HT1080 (cell line): ENCODE measurements at regions not wholly inside any gene's neighbourhood (a gene's known extent, or its start where the extent isn't known, plus 50 kb on each side); places are given as distances from the start of the nearest gene placed in this dataset.

Experiments
- DNase-seq: peaks from one replicate; pipeline ENCODE4 v3.0.0-alpha.2; 2015; ENCODE audit warnings: low read depth

DNA sequence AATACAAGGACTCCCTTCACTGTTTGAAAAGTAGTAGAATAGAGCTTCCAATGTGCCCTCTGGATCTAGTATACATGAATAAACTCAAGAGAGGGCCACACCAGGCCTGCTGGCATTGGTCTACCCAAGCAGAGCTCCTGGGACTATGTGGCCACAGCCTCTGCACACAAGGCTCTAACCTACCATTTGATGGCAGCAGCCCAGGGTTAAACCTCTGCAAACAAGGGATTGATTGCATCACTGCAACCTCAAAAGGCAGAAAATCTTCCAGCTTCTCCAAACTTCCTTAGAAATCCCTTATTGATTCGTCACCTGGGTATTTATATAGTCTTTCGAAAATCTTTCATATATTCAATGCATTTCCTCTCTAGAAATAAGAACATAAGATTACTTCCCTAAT, 147.6 kb upstream of the SETBP1 start:
- peak; percentile 4 for DNase-seq

- DNase-seq, result peak; percentile 77
Measured at GRCh38 chr18:44536046-44536445, 144.6 kb upstream of the SETBP1 start.

- DNase-seq, result no peak
Measured at GRCh38 chr18:44536619-44537018, 144.1 kb upstream of the SETBP1 start.

DNA sequence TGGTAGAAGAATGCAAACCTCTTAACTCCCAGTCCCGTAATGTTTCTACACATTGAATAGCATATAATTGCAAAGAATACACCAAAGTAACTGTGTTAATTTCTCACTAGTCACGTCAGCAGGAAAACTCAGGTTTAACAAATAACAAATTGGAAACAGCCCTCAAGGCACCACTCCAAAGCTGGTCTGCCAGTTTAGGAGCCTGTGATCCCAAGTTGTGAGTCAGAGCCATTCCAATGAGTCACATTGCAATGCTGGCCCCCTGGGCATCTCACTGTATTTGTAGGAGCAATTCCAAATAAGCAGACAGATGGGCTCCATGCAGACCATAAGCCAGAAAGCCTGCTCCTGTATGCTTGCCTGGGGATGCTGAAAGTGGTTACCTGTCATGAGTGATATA, 143.2 kb upstream of the SETBP1 start:
- DNase-seq, result peak; percentile 90

- no peak for DNase-seq
Measured at GRCh38 chr18:44539926-44540325, 140.8 kb upstream of the SETBP1 start.

- no peak for DNase-seq
Measured at GRCh38 chr18:44541159-44541558, 139.5 kb upstream of the SETBP1 start.

DNA sequence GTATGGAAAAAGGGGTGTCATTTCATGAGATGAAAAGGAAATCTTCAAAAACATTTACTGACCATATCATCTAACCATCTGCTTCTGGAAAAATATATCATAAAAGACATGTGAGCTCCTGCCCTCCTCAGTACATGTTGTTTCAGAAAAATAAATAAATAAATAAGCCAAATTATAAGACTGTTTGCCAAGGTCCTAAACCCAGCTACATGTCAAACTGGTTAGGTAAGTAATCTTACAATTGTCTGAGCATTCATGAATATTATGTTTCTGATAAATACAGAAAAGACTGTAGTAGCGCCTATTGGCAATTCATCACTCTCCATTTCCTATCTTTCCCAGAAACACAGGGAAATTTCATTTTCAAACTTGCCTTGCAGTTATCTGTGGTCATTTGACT, 138.9 kb upstream of the SETBP1 start:
- no peak for DNase-seq

GRCh38 chr18:44543387-44543786, 137.3 kb upstream of the SETBP1 start:
- no peak for DNase-seq

DNA sequence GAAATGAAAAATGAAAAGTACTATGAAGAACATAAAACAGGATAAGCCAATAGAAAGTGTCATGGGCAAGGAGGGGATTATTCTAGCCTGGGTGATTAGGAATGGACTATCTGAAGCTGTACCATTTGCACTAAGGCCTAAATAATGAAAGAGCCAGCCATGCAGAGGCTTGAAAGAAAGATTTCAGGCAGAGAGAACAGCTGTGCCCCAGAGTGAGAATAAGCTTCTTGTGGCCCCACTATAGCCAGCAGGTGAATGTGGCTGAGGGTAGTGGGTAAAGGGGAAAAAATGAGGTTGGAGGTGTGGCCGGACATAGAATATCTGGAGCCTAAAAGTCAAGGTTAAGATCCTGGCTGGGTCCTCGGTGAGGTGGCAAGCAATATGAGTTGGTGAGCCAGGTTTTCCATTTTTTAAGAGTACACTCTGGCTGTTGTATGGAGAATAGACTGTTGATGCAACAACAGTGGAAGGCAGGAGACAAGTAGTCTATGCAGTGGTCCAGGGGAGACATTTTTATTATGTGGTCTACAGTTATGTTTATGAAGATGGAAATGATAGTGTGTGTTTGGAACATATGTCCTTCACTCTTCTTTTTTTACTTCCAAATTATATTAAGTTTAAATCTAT, 135.2 kb upstream of the SETBP1 start:
- DNase-seq, result no peak

DNA sequence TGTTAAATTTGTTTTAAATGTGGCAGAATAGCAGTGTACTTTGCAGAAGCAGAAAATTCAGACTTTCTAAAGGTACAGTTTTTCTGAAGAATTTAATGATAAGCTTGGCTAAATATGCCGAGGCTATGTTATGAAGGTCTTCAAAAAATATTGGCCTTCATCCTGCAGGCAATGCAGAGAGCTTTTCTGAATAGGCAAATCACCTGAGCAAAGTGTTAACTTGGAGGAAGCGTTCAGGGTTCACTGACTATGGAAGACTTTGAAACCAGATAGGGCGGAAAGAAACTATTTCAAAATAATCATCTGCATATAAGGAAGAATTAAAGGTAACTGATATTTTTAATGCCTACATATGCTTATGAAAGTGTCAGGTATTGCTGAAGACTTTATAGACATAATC, 133.7 kb upstream of the SETBP1 start:
- DNase-seq, result no peak

DNA sequence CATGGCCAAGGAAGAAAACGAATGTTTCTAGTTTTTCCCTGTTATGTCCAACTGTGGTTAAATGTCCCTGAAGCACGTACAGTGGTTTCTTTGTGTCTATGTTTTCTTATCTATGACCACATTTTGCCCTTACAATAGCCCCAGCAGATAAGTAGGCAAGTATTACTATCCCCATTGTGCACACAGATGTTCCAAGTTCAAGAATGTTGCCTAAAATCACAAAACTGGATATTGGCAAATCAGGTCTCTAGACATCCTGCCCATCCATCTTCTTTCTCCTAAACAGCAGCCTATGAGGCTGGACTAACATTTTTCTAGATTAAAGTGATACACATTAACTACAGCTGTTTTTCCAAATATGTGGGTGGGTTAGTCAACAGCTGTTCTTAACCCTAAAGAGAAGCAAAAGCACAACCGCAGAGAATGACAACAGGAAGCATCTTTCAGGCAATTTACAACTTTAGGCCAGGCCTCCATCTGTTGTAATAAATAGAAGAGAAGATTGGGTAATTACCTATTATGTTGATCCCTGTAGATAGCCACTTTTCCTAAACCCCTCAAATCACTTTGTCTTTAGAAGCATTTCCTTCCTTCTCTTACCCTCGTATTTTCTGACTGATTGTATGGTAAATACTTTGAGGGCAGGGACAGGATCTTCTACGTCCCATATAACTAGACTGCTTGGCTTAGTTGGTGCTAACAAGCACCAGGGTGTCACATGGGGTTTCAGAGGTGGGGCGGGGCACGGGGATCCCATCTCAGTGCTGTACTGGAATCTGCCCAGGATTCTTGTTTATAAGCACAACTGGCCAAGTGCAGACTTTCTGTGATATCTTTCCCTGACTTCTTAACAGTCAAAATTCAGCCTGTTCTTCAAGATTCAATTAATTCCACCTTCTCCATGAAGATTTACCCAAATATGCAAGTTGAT, 132.1 kb upstream of the SETBP1 start:
- no peak for DNase-seq

DNA sequence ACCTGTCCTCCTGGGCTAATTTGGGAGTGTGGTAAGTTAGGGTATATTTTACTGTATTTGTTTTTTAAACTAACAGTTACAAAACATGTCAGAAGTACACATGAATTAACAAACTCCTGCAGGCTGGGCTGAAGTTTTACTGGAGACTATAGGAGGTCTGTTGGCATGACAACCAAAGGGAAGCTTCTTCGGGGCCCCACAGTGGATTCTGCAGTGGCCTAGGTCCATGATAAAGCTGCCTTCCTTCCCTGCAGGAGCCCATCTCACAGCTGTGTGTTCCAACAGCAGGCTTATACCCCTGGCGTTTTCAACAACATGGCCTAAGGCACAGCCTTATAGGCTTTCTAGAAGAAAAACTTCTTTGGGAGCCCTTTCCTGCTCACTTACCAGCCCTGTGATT, 128.0 kb upstream of the SETBP1 start:
- DNase-seq, result no peak

- no peak for DNase-seq
Measured at GRCh38 chr18:44556296-44556695, 124.4 kb upstream of the SETBP1 start.

DNA sequence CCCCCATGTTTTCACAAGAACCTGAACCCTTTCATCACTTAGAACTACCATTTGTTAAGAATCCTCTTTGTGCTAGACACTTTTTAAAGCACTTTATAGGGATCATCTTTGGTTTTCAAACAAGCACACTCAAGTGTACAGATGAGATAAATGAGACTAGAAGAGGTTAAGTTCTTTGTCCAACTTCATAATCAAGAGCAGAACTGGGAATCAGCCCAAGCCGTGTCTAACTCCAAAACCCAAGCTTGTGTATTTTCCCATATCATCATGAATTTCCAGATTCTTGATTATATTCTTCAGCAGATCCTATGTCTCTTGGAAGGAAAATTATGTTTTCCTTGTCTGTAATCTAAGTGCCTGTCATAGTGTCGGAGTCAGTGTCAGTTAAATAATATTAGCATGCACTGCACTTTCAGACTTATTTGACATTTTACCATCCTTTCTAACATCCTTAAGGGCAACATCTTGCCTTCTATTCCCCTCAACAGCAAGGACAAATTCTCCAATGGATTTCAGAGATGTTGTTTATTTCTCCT, 123.0 kb upstream of the SETBP1 start:
- no peak for DNase-seq

DNA sequence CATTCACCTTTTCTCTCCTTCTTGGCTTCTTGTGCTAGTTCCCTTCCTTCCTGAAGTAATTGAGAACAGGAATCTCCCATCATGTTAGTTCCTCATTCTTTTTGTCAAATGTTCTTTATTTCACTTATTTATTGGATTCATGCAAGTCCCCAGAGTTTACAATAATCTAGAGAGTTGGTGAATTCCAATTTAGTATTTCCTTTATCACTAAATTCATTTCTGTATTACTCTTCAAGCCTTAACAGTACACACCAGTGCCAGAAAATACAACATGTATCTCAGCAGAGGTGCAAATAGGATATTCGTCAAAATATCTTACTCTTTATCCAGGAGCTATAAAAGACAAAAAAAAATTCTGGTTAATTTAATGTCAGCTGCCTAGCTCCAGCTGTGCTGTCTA, 121.9 kb upstream of the SETBP1 start:
- DNase-seq, result no peak

DNA sequence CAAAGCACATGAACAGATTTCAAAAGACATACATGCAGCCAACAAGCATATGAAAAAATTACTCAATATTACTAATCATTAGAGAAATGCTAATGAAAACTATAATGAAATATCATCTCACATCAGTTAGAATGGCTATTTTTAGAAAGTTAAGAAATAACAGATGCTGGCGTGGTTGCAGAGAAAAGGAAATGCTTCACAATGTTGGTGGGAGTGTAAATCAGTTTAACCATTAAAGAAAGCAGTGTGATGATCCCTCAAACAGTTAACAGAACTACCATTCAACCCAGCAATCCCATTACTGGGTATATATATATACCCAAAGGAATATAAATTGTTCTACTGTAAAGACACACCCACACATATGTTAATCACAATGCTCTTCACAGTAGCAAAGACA, 117.7 kb upstream of the SETBP1 start:
- DNase-seq, result no peak

DNA sequence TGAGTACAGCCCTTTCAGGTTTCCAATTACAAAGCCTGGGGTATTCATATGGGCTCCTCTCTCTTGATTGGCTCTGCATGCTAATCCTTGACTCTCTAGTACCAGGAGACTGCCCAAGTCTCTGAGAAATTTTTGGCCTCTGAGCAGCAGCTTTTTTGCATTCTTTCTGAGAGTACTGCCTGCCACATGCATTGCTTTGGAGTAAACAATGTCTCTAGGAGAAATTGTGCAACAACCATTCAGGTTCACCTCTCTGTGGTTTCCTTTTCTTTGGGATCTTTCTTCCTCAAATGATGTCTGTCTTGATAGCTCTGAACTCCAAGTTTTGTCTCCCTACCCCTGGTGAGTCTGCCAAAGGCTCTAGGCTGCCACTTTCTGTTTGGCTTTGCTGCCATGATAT, 115.8 kb upstream of the SETBP1 start:
- DNase-seq, result peak; percentile 21

- DNase-seq, result no peak
Measured at GRCh38 chr18:44568342-44568741, 112.3 kb upstream of the SETBP1 start.

DNA sequence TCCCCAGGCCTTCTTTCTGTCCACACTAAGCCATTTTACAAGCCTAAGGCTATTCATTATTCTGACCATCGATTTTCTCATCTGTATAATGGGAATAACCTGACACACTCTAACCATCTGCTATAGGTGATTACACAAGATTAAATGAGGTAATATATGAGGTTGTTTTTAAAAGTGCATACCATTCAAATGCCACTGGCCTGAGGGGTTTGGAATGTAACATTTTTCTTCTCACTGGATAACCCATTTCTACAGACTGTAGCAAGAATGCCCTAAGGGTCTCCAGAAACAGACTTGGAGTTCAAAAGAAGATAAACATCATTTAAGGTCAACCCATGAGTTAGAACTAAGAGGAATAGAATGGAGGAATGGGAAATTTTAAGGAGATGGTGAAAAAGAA, 111.7 kb upstream of the SETBP1 start:
- no peak for DNase-seq

- DNase-seq, result no peak
Measured at GRCh38 chr18:44569391-44570055, 111.2 kb upstream of the SETBP1 start.

DNA sequence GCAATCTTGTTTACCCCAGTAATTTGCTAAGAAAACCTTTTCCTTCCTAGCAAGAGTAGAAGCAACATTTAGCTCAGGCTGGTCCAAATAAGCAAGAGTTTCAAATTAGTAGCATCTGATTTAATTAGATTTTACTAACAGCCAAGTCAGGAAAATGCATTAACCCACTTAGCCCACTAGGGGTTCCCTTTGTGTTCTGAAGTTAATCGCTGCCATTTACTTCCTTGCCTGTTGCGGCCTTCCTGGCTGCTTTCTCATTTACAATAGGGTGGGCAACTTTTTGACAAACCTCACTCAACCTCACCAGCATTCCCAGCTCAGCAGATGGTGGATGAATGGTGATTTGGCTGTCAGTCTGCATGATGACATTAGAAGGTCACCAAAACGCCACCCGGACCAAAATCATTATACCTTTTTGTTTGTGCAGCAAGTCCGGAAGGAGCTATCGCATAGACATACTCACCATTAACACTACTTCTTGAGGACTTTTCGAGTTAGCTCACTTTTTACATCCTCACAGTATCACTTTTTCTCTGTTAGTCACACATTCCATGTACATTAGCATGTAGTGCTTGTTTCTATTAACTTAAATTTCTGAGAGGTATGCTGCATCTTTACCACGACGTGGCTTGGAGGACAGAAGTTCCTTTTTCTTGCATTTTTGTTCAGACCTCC, 101.5 kb upstream of the SETBP1 start:
- peak; percentile 30 for DNase-seq

- DNase-seq, result no peak
Measured at GRCh38 chr18:44579745-44580144, 100.9 kb upstream of the SETBP1 start.
